IPS-18c (cell line): ENCODE measurements at regions not wholly inside any gene's neighbourhood (a gene's known extent, or its start where the extent isn't known, plus 50 kb on each side); places are given as distances from the start of the nearest gene placed in this dataset.
"Not testable (repeated sequence)": the region's sequence is repeated elsewhere in the genome, so short reads cannot be mapped to it uniquely, and the experiment has no call there.

Source experiments
- H3K4me3 ChIP-seq: 2 replicates; pipeline ENCODE4 v1.7.0; 2013; ENCODE audit warnings: low read depth, mild to moderate bottlenecking, low read length, moderate library complexity; ENCODE audit not compliant: insufficient read depth
- H3K9me3 ChIP-seq: one replicate; pipeline ENCODE4 v1.6.1; 2013; ENCODE audit warnings: mild to moderate bottlenecking, low read length, moderate library complexity; ENCODE audit not compliant: control insufficient read depth, insufficient read depth

DNA sequence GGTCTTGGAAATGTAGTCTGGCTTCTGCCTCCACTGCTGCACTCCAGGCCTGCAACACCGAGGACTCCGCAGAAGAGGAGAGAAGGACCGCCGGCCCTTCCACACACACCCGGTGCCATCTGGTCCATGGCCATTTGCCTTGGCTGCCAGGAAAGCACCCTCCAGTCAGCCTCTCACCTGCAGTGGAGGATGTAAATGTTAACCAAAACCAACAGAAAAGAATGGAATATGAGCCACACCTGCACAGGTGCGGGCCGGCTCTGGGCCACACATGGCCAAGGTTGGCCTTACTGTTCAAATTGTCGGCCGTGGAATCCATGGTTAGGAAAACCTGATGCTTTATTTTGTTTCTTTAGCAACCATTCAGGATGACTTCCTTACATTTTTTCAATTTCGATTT lies 178.3 kb upstream of the C2CD4B start:
- no peak overlapping the region for H3K4me3 ChIP-seq
- no peaks in the 10 kb centered on the region for H3K9me3 ChIP-seq

DNA sequence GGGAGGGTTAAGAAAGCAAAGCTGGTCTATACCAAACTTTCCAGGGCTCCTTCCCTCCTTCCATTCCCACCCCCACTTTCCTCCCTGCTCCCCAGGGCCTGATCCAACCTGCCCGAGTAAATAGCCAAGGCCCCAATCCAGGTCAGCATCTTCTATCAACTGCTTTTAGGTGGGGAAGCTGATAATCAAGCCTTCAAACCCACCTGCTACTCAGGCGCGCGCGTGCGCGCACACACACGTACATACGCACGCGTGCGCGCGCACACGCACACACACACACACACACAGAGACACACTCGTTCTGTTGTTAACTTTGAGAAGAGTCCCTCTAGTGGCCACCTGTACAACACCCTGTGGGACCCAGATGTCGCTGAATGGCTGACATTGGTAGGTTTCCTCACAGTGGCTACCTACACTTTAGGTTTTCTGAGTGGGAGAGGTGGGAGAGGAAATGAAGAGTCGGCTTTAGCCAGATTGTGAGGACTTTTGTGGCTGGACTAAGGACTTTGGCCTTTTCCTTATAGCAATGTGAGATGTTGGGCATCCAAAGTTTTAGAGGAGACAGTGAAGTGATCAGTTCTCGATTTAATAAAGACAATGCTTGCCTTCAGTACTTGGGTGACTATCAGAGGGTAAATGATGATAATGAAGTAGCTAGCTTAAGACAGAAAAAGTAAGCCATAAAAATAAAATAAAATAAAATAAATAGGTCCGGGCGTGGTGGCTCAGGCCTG lies 179.9 kb upstream of the C2CD4B start:
- Histone ChIP-seq H3K4me3 (no peak overlapping the region; the same call in 1 of the 2 replicates), H3K9me3 (no peaks in the 10 kb centered on the region)

DNA sequence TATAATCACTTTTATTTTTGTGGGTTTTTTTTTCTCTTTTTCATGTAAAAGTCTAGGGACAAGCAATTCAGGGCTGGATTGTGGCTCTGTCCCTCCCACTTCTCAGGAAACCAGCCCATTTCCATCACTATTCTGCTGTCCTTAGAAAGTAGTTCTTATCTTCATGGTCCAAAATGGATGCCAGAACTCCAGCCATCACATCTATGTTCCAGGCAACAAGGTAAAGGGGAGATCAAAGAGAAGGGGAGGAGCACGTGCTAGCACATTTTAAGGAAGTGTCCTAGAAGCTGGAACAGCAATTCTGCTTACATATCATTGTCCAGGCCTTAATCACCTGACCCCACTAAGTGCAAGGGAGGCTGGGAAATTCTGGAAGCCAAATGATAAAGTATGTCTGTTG lies 181.1 kb upstream of the C2CD4B start:
- no peak overlapping the region for H3K4me3 ChIP-seq
- no peaks in the 10 kb centered on the region for H3K9me3 ChIP-seq

DNA sequence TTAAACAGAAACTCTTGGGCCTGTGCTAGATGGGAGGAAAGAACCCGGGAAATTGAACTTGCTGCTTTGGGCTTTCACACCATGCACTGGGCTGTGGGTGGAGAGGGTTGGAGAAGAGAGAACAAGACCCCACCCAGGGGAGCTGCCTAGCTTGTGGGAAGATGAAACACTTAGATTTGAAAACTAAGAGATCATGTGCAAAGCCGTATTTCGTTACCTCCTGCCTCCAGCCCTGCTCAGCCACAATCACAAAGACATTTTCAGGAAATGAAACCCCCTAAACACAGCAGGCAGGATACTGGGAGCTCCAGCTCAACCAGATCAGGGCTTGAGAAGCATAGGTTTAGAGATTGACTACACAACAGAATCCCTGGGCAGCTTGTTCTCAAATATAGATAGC lies 183.0 kb upstream of the C2CD4B start:
- H3K4me3 ChIP-seq, result no peak overlapping the region
- H3K9me3 ChIP-seq, result no peaks in the 10 kb centered on the region

DNA sequence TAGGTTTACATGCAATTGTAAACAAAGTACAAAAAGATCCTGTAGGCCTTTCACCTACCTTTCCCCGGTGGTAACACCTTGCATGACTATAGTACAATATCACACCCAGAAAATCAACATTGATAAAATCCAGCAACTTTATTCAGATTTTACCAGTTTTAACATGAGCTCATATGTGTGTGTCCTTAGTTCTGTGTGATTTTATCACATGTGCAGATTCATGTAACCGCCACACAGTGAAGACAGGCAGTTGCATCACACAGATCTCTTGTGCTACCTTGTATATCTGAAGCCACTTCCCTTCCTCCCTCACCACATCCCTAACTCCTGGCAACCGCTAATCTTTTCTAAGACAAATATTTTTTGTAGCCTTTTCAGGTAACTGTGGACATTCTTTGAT lies 183.5 kb upstream of the C2CD4B start:
- no peak overlapping the region for H3K4me3 ChIP-seq

DNA sequence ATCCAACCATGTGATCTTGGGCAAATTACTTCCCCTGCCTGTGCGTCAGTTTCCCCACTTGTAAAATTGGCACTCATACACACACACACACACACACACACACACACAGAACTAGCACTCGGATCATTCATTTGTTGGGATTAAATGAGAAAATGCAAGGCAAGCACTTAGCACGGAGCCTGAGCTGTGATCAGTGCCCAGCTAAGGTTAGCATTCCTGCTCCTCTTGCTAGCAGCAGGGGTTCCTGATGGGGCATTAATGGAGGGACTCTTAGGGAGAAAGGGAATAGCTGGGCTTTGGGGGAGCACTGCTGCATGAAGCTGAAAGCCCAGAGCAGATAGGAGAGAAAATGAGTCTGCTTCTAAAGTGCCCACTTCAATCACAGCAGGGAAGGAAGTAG lies 187.7 kb upstream of the C2CD4B start:
- Histone ChIP-seq H3K4me3 (no peak overlapping the region), H3K9me3 (no peaks in the 10 kb centered on the region)

More for the DNA sequence above, 183.5 kb upstream of the C2CD4B start:
- H3K9me3 ChIP-seq, result no peaks in the 10 kb centered on the region

DNA sequence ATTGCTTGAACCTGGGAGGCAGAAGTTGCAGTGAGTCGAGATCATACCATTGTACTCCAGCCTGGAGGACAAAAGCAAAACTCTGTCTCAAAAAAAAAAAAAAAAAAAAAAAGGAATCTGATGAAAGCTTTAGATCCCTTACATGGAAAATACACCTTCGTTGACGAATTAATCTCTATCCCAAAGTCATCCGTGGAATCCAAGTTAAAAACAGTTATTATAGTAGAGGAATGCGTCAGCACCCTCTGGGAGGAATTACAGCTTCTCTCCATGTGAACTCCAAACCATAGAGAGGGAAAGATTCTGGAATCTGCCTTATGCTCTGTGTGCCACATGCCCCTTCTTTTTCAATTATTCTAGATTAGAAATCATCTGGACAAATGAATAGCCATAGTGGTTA lies 192.3 kb upstream of the C2CD4B start:
- H3K4me3 ChIP-seq, result no peak overlapping the region
- H3K9me3 ChIP-seq, result no peaks in the 10 kb centered on the region

DNA sequence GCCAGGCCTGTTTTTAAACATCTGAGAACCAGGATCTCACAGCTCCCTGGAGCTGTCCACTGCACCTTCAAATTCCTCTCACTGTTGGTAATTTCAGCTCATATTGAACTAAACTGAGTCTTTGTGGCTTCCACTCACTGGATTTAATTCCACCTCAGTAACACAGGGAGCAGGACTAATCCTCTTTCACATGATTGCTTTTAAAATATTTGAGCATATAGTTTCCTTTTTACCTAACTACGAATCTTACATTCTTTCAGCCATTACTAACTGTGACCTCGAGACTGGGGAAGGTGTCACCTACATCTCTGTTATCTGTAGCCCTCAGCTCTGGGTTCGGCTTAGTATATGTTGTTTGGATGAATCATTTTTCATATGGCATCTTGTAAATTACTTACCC lies 194.3 kb upstream of the C2CD4B start:
- Histone ChIP-seq H3K9me3 (no peaks in the 10 kb centered on the region), H3K4me3 (no peak overlapping the region)

DNA sequence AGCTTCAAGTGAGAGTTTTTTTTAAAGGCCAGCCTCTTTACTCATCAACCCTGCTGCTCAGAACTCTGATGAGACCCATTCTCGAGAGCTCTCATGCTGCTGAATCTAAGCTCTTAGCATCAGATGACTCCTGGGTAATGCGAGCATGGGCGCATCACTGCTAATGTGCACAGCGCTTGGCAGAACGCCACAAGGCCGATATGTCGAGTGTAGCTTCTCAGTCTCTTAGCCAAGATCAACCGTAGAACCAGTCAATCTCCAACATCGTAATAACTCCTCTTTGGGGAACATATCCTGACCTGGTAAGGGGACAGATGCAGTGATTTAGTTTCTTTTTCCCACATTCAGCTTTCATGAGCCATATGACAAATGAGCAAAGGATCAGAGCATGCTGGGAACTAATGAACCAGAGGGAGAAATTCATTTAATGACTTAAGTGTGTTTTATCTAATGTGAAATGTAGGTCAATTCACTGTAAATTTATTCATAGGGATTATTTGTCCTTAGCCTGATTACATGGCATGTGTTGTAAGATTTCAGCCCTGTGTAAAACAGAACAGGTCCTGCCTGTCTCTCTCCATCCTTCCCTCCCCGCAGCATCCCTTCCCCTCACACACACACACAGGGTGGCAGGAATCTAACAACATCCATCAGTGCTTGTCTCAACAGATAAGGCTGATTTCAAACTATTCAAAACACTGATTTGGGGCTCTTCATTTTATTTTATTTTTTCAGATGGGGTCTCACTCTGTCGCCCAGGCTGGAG lies 195.4 kb upstream of the C2CD4B start:
- H3K4me3 ChIP-seq, result no peak overlapping the region

DNA sequence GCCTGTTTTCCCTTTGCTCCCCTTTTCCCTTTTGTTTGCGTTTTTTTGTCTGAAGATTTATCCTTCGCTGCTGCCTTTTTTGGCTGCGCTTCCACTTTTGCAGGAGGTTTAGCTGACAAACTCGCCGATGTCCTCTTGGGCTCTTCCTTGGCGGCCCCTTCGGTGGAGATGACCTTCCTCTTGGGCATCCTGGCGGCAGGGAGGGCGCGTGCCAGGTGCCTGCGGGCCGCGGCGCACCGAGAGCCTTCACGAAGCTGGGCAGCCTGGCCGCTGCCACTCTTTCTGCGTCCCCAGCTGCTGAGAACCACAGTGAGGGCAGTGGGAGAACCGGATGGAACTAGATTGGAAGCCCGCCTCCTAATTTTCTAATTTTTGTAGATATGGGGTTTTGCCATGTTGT lies 197.1 kb upstream of the C2CD4B start:
- no peaks in the 10 kb centered on the region for H3K9me3 ChIP-seq
- no peak overlapping the region for H3K4me3 ChIP-seq

More for the DNA sequence above, 195.4 kb upstream of the C2CD4B start:
- H3K9me3 ChIP-seq, result no peaks in the 10 kb centered on the region

DNA sequence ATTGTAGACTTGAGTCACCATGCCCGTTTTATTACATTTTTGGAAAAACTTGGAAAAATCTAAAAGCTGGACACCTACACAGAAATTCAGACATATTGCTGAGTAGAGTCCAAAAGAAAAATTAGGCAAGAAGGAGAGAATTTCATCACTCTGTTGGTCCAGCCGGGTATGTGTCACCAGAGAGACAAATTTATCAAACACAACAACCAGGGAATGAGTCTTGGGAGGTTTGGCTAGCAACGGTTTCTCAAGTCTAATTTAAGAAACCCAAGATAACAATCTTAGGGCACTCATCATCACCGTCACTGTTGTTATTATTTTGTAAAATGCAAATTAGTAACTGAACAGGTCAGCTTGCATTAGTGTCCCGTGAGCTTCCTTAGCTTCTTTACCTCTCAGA lies 197.5 kb upstream of the C2CD4B start:
- H3K9me3 ChIP-seq, result no peaks in the 10 kb centered on the region
- no peak overlapping the region for H3K4me3 ChIP-seq

DNA sequence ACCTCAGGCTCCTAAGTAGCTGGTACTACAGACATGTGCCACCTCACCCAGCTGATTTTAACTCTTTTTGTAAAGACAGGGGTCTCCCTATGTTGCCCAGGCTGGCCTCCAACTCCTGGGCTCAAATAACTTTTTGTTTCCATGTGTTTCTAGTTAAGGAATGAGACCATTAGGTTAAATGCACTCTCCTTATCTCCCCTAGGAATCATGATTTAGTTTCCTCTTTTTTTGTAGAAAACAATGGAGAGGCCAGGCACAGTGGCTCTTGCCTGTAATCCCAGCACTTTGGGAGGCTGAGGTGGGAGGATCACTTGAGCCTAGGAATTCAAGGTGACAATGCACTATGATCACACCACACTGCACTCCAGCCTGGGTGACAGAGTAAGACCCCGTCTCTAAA lies 198.8 kb upstream of the C2CD4B start:
- Histone ChIP-seq H3K9me3 (no peaks in the 10 kb centered on the region), H3K4me3 (no peak overlapping the region)

DNA sequence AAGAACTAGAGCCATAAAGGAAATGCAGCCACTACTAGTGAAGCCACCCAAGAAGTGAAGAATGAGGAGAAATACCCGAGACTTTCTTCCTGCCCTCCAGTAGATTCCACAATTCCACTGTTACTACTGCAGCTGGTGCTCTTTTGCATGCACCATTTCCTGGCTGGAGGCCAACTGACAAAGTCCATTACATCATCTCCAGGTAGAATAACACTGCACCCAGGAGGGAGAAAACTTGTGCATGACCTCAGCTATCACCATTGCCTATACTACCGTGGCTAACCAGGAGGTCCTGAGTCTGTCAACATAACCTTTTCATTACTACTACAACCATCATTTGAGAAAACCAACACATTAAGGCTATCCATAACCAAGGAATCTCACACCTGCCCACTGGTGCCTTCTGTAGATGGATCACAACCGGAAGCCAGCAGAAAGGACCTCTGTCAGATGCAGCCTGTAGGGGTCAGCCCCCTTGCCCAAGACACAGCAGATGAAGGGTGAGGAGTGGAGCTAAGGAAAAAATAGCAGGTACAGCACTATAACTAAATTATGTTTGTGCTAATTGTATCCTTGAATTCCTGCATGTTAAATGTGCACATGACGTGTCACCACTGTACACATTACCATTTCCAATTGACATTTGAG lies 200.8 kb upstream of the C2CD4B start:
- H3K4me3 ChIP-seq, result no peak overlapping the region
- no peaks in the 10 kb centered on the region for H3K9me3 ChIP-seq

DNA sequence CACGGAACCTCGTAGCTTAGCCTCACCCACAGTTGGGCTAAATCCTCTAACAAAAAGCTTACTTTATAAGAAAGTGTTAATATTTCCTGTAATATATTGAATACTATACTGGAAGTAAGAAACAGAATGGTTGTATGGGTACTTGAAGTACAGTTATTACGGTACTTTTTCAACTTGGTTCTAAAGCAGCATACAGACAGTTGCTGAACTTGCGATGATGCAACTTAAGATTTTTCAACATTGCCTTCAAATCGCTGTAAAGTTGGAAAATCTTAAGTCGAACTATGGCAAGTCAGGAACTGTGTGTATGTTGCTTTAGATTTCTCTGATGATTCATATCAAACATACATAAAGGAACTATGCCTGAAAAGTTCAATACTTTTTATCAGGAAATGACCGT lies 204.4 kb upstream of the C2CD4B start:
- H3K9me3 ChIP-seq, result peaks cover 2% of the 10 kb centered on the region
- H3K4me3 ChIP-seq, result no peak overlapping the region

DNA sequence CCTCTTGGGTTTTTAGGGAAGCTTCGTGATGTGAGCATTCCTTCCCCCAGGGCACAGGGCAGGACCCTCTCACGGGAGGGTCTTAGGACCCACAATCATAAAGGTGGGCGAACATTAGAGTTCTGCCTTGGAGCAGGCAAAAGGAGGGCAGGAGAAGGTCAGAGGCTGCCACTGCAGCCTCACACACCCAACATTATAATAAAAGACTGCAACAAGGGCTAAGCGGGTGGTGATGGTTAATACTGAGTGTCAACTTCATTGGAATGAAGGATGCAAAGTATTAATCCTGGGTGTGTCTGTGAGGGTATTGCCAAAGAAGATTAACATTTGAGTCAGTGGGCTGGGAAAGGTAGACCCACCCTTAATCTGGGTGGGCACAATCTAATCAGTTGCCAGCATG lies 206.6 kb upstream of the C2CD4B start:
- H3K9me3 ChIP-seq, H3K4me3 ChIP-seq: not testable (repeated sequence)

DNA sequence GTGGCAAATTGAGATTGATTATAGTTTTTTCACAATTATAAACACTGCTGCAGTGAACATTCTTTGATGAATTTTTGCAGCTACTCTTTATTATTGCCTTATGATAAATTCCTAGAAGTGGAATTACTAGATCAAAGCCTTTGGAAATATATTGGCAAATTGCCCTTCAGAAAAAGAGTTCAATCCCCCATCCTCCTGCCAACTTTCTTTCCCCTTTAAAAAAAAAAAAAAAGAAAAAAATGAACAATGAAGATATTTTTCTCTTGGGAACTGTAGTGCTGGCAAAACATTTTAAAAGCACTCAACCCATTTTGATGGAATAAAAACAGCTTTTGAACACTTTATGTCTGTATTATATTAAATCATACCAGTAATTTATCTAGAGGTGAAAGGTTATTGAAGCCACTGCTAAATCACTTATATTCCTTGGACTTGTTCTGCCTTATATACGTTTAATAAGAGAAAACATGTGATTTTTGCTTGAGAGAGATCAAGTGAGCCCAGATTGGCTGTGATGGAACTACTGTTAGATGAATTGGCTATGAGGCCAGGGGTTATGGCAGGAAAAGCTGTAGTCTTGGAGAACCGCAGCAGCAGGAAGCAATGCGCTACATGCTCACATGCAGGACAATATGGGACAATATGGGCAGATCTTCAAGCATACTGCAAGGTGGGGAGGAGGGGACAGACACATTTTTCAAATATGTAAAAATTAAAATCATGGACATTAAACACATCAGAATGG lies 212.8 kb upstream of the C2CD4B start:
- Histone ChIP-seq H3K9me3 (no peaks in the 10 kb centered on the region), H3K4me3 (no peak overlapping the region)

DNA sequence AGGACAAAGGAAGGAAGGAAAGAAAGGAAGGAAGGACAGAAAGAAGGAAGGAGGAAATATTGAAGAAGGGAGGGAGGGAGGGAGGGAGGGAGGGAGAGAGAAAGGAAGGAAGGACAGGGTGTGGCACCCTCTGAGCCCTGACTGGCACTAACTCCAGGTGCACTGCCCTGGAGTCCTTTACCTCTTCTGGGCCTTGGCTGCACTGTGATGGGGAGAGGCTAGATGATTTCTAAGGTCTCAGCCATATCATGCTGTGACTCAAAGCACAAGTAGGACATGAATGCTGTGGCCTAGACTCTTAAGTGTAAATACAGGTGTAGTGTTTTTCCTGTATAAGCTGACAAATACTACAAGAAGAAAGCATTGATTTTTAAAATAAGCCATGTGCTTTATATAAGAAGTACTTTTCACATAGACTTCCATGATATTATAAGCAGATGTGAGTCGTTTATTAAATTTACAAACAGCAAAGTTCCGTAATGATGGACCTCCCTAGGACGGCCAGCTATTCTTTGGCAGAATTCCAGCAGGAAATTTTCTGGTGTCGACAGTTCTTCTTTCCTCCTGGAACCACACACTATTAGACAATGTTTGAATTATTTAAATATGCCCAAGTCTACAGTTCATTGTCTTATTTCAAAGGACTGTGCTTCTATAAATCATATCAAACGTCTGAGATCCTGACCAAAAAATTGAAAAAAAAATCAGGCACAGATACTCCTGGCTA lies 213.8 kb upstream of the C2CD4B start:
- Histone ChIP-seq H3K9me3 (no peaks in the 10 kb centered on the region), H3K4me3 (no peak overlapping the region)
